GM19240 (cell line): ENCODE measurements at regions not wholly inside any gene's neighbourhood (a gene's known extent, or its start where the extent isn't known, plus 50 kb on each side); places are given as distances from the start of the nearest gene placed in this dataset.
"Not testable (repeated sequence)": the region's sequence is repeated elsewhere in the genome, so short reads cannot be mapped to it uniquely, and the experiment has no call there.

Experiments used
- DNase-seq: peaks from one replicate; pipeline ENCODE4 v3.0.0; 2011; ENCODE audit warnings: low spot score; ENCODE audit not compliant: insufficient read length

DNA sequence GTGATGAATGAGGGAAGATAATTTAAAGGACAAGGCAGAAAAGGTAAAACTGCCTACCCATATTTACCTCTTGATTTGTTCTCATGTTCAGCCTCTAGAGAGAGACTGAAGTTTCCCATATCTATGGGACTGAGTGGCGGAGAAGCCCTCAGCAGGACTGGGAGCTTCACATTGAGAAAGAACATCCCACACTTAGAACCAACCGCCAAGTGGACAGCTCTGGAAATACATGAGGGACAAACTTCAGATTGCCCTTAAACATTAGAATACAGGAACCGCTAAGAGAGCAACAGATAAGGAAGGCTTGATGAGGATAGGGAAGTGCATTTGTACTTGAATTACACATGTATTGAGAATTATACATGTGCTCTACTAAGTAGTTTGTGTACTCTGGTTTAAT lies 316.0 kb upstream of the MIR17HG start:
- no peak for DNase-seq

DNA sequence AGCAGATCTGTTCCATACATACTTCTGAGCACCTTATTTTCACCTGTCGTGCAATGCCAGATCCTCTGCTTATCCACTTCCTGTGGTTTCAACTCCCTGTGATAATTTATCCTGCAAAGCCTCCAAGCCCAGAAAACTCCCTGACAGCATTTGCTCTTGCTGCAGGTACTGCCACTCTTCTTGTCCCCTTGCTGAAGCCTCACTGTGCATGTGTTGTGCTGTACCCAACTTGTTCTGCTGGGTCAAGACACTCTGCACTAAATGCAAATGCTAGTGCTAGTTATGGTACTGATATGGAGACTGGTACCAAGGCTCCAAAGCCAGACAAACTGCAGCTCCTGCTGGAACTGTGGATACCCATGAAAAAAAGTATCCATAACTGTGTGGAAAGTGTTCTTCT lies 315.4 kb upstream of the MIR17HG start:
- no peak for DNase-seq

DNA sequence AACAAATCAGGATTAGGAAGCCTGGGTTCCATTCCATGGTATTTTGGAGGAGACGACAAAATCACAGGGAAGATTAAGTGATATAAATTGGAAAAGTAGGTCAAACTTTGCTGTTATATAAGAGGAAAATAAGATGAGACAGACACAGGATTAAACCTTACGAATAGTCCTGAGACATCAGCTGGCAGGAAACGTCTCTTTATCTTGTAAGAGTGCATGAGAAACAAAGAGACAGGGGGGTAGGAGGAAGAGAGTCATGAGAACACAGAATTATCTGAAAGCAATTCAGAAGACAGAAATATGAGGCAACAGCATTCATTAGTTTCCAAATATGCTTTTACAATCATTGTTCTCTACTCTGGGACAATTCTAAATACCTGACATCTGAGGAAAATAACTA lies 310.6 kb upstream of the MIR17HG start:
- no peak for DNase-seq

DNA sequence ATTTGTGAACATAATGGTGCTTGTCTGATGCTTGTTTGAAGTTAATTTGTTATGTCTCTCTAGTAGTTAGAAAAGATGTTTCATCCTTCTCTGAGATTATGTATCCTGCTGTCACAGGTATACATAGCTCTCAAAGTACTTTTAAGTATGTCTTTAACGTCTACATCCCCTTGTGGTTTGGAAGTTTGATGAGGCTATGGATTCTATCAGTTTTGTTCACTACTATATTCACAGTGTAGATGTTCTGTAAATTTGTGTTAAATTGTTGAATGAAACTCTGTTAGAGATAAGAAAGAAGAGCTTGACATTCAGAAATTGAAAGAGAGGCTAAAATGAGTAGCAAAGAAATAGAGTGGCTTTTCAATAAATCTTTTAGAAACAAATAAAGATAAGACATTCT lies 304.6 kb upstream of the MIR17HG start:
- DNase-seq, result no peak

DNA sequence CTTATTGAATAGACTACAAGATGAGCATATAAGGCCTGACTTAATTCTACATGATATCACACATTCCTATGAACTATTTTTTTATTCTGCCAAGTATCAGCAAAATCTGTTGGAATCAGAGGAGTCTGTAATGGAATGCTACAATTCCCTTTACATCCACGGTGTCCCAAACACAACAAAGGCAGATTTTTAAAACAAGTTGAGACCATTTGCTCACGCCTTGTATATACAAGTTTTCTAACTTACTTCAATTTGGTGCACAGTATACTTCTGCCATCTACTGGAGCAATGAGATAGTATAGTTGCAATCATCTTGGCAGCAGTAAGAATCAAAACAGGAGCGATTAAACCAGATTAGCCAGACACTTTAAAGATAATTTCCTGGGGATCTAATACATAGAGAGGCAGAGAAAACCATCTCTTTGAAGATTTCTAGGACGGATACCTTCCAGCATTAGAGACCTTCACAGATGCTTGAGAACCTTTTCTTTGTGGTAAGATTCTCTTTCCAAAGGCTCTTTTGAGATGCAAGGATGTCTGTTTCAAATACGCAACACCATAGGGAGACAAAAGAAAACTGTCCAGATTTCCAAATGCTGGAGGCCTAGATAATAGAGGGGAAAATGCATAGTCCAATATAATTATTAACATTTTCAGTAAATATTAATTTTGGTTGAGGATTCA lies 302.0 kb upstream of the MIR17HG start:
- DNase-seq, result no peak

DNA sequence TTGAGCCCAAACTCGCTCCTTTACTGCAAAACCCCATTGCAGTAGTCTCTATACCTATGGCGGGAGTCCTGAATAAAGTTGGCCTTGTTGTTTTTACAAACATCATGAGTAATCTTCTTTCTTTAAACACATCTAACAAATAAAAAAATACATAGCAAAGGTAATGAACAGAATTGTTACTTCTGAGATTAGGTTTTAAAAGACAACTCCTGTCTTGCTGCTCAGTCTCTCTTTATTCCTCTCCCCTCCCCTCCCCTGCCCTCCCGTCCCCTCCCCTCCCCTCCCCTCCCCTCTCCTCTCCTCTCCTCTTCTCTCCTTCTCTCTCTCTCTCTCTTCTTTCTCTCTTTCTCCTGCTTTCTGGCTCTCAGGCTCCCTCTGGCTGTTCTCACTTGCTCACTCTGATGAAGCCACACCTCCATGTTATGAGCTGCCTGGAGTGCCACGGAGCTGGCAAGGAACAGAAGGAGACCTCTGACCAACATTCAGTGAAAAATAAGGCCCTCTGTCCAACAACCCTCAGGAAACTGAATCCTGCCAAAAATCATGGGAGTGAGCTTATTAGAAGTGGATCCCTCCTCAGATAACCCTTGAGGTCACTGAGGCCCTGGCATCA lies 300.7 kb upstream of the MIR17HG start:
- no peak for DNase-seq

DNA sequence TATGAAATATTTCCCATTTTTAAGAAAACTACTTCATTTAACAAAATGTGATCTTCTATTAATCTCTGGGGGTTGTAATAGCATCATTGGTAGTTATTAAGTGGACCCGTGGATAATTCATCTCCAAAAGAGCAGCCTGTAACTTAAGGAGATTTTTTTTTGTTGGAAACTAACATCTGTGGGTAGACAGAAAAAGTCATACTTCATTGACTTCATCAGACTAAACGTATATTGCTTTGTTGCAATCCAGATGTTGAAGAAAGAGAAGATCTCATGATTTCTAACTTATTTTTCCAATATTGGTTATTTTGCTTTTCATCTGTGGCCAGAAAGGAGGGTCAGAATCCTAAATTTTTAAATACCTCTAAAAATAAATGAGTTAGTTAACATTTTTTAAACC lies 296.5 kb upstream of the MIR17HG start:
- no peak for DNase-seq

DNA sequence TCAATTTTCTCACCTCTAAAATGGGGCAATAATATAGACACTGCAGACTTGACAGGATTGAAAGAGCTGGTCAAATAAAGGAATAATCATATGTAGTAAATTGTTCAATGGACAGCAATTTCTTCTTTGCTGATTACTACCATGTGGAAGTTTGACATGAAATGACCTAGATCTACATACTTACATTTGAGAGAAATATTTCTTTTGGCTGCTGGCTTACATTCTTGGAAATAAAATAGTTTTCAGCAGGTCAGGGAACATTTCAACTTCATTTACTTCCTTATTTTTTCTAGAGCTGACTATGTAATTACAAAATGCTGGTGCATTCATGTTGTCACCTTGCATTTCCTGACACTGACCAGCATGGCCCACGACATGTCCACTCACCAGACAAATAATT lies 294.6 kb upstream of the MIR17HG start:
- no peak for DNase-seq

DNA sequence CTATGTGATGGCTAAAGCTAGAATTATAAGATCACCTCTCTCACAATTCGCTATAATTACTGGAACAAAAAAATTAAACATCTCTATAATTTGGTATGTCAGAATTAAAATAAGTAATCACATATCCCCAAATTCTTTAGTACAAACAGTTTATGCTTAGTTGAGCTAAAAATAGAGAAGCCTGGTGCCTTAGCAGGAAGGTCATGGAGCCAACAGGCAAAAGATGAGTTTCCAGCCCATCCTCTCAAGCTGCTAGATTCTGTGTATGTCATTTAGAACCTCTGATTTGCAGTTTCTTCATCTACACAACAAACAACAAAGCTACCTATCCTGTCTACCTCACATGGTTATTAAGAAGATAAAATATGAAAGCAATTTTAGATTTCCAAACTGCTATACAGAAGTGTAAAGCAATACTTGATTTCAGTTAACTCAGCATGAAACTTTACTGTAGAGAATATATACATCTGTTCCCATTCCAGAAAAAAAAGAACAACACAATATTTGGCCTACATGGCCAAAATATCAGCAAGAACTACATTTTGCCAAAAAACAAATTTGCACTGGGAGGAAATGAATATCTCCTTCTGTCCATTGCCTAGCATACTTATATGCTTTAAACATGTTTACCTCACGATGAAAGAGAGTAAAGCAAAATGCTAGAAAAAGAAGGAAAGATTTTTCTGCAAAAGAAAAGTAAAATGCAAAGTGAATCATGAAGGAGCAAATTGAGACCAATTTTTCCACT lies 294.0 kb upstream of the MIR17HG start:
- DNase-seq, result no peak

DNA sequence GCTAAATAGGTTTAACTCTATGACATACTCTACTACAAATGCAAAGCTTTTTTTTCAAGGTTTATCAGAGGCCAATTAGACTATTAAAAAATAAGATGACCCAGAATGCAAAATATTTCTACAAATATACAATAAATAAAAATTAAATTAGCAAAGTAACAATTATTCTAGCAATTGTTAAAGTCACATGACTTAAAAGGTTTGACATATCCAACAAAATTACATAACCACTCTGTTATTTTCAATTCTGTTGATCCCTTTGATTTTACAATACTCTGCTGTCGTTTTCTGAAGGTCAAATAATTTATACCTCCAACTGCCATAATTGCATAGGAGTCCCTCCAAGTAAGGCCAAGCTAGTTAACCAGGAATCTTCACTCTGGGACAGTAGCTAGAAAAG lies 292.6 kb upstream of the MIR17HG start:
- DNase-seq, result no peak

DNA sequence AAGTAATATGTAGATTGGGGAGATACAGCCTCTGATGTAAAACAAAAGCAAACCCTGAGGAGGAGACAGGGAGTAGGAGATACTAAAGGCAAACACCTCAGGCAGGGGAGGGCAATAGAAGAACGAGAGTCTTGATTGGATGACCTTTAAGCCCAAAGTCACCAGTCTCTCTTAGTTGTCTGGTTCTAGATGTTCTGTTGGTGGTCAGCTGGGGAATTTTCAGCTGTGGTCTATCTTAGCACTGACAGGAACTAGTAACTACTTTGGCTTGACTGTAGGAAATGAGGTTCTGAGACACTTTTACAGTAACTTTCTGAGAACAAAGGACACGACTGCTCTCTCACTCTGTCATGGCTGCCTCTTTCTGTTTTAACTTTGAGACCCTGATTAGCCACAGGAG lies 290.7 kb upstream of the MIR17HG start:
- no peak for DNase-seq

DNA sequence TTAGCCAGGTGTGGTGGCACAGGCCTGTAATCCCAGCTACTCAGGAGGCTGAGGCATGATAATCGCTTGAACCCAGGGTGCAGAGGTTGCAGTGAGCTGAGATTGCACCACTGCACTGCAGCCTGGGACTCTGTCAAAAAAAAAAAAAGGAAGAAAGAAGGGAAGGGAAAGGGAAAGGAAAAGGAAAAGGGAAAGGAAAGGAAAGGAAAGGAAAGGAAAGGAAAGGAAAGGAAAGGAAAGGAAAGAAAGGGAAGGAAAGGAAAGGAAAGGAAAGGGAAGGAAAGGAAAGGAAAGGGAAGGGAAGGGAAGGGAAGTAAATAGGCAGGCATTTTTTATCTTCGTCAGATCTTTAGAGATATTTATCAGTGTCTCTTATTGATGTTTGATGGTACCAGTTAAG lies 290.0 kb upstream of the MIR17HG start:
- not testable (repeated sequence) for DNase-seq

DNA sequence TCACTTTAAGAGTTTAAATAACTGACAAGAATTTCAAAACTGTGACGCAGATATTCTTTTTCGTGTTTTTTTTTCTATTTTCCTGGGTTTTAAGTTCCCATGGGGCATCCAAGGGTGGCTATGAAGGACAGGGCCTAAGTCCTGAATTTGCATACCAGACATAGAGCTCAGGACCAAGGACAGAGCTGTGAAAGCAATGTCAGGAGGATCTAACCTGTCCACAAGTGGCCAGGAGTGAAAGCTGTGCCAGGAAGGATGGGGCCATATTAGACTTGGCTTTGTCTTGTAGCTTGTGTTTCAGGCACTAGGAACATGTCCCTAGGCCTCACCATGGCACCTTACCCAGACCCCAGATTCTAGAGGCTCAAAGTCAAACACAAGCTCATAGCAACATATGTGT lies 289.4 kb upstream of the MIR17HG start:
- no peak for DNase-seq

DNA sequence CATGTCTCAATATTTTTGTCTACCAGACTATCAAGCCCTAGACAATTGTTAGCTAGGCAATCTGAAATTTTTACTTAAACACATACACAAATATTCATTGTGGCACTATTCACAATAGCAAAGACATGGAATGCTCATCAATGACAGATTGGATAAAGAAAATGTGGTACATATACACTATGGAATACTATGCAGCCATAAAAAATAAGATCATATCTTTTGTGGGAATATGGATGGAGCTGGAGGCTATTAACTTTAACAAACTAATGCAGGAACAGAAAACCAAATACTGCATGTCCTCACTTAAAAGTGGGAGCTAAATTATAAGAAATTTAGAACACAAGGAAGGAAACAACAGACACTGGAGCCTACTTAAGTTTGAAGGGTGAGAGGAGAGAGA lies 288.6 kb upstream of the MIR17HG start:
- no peak for DNase-seq

DNA sequence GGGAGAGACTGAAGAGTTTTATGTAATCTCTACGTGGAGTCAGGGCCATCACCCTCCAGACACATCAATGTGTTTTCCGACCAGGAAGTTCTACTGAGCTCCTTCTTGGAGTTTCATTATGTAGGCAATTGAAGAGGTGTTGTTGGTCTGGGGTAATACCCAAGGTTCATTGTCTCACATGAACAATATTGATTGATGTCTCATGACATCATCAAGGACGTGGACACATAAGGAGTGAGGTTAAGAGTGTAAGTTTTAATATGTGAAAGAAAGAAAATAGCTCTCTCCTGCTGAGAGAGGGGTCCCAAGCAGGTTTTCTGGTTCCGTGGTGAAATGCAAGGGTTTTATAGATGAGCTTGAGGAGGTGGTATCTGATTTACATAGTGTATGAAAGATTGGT lies 280.7 kb upstream of the MIR17HG start:
- DNase-seq, result no peak

DNA sequence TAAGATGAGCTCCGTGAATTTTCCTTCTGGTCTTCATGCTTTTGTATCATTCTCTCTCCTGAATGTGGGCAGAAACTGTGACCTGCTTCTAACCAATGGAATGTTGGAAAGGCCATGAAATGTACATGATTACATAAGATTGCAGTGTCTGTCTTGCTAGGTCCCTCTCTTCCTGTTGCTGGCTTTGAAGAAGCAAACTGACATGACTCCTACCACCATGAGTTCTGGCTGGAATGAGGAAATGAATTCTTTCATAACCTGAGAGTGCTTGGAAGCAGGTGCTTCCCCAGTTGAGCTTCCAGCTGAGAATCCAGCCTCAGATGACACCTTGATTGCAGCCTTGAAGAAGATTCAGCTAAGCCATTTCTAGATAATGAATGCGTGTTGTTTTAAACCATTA lies 275.0 kb upstream of the MIR17HG start:
- DNase-seq, result no peak

DNA sequence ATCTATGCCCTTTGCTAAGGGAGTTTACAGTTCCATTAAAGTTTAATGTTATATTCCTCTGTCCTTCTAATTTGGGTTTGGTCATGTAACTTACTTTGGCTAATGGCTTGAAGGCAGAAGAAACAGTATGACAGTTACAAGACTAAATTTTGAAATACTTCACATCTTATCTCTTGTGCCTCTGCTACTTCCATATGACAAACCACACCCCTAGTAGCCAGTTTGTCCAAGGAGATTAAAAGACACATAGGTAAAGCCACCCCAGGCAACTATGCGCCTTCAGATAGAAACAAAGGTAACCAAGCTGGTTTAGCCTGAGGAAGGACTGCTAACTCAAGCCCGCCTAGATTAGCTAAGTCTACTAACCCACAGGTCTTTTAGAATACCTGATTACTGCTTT lies 273.4 kb upstream of the MIR17HG start:
- DNase-seq, result no peak

DNA sequence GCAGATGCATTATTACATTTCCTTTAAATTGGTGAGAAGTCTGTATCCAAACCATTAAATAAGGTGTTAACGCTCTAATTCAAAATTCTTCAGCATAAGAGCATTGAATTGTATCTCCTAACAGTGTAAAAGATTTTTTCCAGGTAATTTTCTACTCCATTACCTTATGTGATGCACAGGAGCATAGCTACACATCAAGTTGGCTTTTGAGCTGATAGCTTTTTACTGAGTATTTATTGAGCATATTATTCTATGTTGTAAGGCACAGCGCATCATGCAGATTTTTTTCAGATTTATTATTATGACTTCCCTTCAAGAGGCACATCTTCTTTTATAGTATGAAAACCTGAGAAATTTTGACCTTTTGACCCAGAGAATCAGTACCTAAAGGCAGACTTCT lies 270.7 kb upstream of the MIR17HG start:
- DNase-seq, result no peak

DNA sequence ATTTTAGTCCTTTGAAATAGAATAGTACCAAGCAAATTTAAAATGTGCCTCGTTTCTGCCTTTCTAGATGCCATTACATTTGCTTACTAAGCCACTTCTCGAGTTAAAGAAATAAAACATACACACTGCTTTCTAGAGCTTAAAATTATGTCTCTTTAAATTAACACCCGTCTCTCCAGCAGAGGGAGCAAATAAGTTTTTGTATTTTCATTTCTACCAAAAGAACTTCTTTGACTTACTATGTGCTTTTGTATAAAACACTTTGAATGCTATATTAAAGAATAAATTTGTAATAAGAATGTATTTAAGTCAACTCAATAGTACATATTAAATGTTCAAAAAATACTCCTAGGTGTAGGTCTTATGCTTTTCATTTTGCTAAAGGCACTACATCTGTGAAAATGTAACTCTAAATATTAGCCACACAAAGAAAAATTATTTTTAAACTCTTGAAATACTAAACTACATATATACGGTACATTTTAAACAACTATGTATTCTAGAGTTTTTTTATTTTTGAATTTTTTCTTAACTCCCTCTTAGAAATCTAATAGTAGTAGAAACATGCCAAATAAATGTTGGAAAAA lies 269.3 kb upstream of the MIR17HG start:
- DNase-seq, result no peak

DNA sequence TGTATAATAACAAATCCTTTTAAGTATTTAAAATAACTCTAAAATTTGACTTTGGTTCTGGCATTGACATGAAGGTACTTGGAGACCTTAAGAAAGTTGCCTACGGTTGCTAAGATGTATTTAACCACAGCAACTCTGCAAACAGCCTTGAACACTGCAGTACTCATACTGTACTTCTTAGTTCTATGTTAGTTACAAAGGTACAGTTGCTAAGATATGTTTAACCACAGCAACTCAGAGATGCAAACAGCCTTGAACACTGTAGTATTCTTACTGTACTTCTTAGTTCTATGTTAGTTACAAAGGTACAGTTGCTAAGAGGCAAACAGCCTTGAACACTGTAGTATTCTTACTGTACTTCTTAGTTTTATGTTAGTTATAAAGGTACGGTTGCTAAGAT lies 268.3 kb upstream of the MIR17HG start:
- DNase-seq, result no peak

DNA sequence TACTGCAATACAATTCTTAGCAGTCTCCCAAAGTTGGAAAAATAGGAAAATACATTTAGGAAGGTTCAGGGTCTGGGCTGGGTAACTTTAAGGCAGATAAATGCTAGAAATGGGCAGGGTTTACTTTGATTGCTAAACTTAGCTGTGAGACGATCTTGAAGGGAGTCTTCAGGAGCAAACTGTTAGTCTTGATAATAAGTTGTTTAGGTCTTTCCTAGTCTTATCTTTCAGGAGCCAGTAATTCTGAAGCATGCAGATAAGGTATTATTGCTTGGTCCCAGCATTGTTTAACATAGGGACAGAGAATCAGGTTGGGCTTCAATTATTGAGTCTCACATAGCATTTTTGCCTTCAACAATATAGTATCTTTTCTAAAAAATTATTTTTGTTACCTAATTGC lies 262.4 kb upstream of the MIR17HG start:
- no peak for DNase-seq

DNA sequence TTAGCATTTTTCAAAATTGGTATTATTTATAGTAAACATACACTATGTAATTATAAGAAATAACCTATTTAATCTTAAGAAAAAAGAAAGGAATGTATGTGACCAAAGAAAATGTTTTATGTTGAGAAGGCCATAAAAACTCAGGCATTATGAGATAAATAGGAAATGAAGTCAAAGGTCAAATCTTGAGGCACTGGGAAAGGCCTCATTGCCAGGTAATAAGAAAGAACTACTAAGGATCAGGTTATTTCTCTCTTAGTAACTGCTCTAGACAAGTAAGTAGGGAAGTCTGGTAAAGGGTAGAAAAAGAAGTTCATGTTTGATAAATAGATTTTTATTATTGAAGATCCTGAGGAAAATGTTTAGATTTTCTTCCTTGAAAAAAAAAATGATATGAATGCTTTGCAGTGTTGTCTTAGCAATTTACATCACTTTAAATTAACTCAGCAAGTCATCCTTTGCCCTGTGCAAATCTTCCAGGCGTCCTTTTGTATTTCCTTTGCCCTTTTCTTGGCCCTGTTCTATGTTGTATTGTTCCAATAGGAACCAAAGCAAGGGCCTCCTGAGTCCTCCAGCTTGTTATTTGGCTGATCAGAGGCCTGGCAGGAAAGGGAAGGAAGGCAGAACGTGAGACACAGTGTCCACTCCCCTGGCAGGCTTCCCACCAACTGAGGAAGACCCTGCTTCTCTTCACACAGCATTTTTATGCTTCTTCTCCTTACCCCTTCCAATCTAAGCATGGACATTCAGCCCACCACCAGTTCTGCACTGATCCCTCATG lies 260.4 kb upstream of the MIR17HG start:
- DNase-seq, result no peak
